Prostate gland (tissue), 2 donors: ENCODE measurements at regions not wholly inside any gene's neighbourhood (a gene's known extent, or its start where the extent isn't known, plus 50 kb on each side); places are given as distances from the start of the nearest gene placed in this dataset.

ENCODE experiments used
- CTCF ChIP-seq, 4 experiments: fragments of 200-600 bp in 2 of 4; fragments of 450-650 bp in 2 of 4; sonication (generic) in 2 of 4; IDR thresholded peaks; 1 replicate in 3 of 4; 2 replicates in 1 of 4; pipeline ENCODE4 v1.5.1; 2016 to 2019; ENCODE audit warnings: antibody characterized with exemption in 4 of 4, mild to moderate bottlenecking in 2 of 4, moderate library complexity in 2 of 4
- POLR2A ChIP-seq: fragments of 450-650 bp; IDR thresholded peaks from one replicate; pipeline ENCODE4 v1.6.1; 2016; ENCODE audit warnings: antibody characterized with exemption, mild to moderate bottlenecking

- TF ChIP-seq POLR2A, result no peak
- no peak for TF ChIP-seq CTCF (IDR thresholded peaks at IDR 0.05)
Measured at GRCh38 chr5:124259017-124259416, 487.4 kb downstream of the ZNF608 start.
